ENCODE measurements at regions not wholly inside any gene's neighbourhood (a gene's known extent, or its start where the extent isn't known, plus 50 kb on each side); places are given as distances from the start of the nearest gene placed in this dataset.

DNA sequence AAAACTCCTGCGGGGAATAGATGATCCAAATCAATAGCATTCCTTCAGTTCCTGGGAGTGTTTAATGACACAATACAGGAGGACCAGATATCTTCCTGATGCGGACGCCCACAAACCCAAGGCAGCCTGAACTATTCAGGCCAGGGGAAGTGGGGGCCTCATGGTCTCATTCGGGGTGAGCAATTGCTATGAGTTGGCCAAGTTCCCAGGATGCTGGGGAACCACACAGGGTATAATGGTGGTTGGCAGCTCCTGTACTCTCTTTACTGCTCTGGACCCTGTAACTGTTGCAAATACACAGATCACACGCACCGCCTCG lies 401.2 kb downstream of the IRS2 start:
- TF ChIP-seq, protein P1, sequence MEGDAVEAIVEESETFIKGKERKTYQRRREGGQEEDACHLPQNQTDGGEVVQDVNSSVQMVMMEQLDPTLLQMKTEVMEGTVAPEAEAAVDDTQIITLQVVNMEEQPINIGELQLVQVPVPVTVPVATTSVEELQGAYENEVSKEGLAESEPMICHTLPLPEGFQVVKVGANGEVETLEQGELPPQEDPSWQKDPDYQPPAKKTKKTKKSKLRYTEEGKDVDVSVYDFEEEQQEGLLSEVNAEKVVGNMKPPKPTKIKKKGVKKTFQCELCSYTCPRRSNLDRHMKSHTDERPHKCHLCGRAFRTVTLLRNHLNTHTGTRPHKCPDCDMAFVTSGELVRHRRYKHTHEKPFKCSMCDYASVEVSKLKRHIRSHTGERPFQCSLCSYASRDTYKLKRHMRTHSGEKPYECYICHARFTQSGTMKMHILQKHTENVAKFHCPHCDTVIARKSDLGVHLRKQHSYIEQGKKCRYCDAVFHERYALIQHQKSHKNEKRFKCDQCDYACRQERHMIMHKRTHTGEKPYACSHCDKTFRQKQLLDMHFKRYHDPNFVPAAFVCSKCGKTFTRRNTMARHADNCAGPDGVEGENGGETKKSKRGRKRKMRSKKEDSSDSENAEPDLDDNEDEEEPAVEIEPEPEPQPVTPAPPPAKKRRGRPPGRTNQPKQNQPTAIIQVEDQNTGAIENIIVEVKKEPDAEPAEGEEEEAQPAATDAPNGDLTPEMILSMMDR (IDR thresholded peaks at IDR 0.05) = no peak
- TF ChIP-seq EP300 (IDR thresholded peaks at IDR 0.05) = no peak
- TF ChIP-seq POLR2A (IDR thresholded peaks at IDR 0.05) = no peak
- no peak for TF ChIP-seq POLR2AphosphoS5 (IDR thresholded peaks at IDR 0.05)

All from gastroesophageal sphincter (tissue), 3 donors.